ENCODE measurements at regions not wholly inside any gene's neighbourhood (a gene's known extent, or its start where the extent isn't known, plus 50 kb on each side); places are given as distances from the start of the nearest gene placed in this dataset.

GRCh38 chr4:104682311-104682710 is 187.6 kb upstream of the CXXC4 start:
- DNase-seq = no peak

GRCh38 chr4:104693601-104694201 is 199.0 kb upstream of the CXXC4 start:
- no peak for DNase-seq

GRCh38 chr4:104716584-104716983 is 221.9 kb upstream of the CXXC4 start:
- no peak for DNase-seq

- DNase-seq = no peak
Observed at GRCh38 chr4:104719539-104720230, 225.0 kb upstream of the CXXC4 start.

- DNase-seq = no peak
Observed at GRCh38 chr4:104722467-104722866, 227.8 kb upstream of the CXXC4 start.

GRCh38 chr4:104726002-104726401 is 231.3 kb upstream of the CXXC4 start:
- no peak for DNase-seq

GRCh38 chr4:104727643-104728042 is 232.9 kb upstream of the CXXC4 start:
- no peak for DNase-seq

GRCh38 chr4:104728380-104729122 is 233.9 kb upstream of the CXXC4 start:
- DNase-seq = no peak

- DNase-seq = no peak
Observed at GRCh38 chr4:104732766-104733165, 238.1 kb upstream of the CXXC4 start.

GRCh38 chr4:104735174-104735573 is 240.5 kb upstream of the CXXC4 start:
- DNase-seq = no peak

GRCh38 chr4:104740161-104740560 is 245.5 kb upstream of the CXXC4 start:
- no peak for DNase-seq

- DNase-seq = no peak
Observed at GRCh38 chr4:104743215-104743653, 248.5 kb upstream of the CXXC4 start.

GRCh38 chr4:104747635-104748034 is 252.9 kb upstream of the CXXC4 start:
- DNase-seq = no peak

GRCh38 chr4:104749062-104749461 is 254.4 kb upstream of the CXXC4 start:
- no peak for DNase-seq

GRCh38 chr4:104750008-104750407 is 255.3 kb upstream of the CXXC4 start:
- DNase-seq = no peak

- no peak for DNase-seq
Observed at GRCh38 chr4:104751468-104751867, 256.8 kb upstream of the CXXC4 start.

- DNase-seq = no peak
Observed at GRCh38 chr4:104752337-104752736, 257.6 kb upstream of the CXXC4 start.

GRCh38 chr4:104756837-104757236 is 262.1 kb upstream of the CXXC4 start:
- no peak for DNase-seq

GRCh38 chr4:104758574-104758973 is 263.9 kb upstream of the CXXC4 start:
- no peak for DNase-seq

- DNase-seq = no peak
Observed at GRCh38 chr4:104763554-104764222, 269.0 kb upstream of the CXXC4 start.

GRCh38 chr4:104766676-104767075 is 272.0 kb upstream of the CXXC4 start:
- no peak for DNase-seq

- DNase-seq = no peak
Observed at GRCh38 chr4:104772849-104773248, 278.2 kb upstream of the CXXC4 start.

GRCh38 chr4:104795264-104795939 is 300.7 kb upstream of the CXXC4 start:
- DNase-seq = no peak

Data from NCI-H774 (cell line).